ENCODE measurements at regions not wholly inside any gene's neighbourhood (a gene's known extent, or its start where the extent isn't known, plus 50 kb on each side); places are given as distances from the start of the nearest gene placed in this dataset.

GRCh38 chr5:119706049-119706448 lies 76.7 kb downstream of the FAM170A start:
- TF ChIP-seq GATA2 (IDR thresholded peaks at IDR 0.05; ENCODE audit: low read depth, low read length) (no peak), GATA3 (IDR thresholded peaks at IDR 0.05; ENCODE audit: low read depth, low read length) (no peak)
